Retinal pigment epithelial cell (primary cell): ENCODE measurements at regions not wholly inside any gene's neighbourhood (a gene's known extent, or its start where the extent isn't known, plus 50 kb on each side); places are given as distances from the start of the nearest gene placed in this dataset.

Experiments used
- DNase-seq: peaks from one replicate; pipeline ENCODE4 v3.0.0-alpha.2; 2010; ENCODE audit warnings: low read depth
- H3K4me3 ChIP-seq: 2 replicates; pipeline ENCODE4 v1.5.1; 2011; ENCODE audit warnings: mild to moderate bottlenecking, low read length, control low read depth, moderate library complexity
- TF ChIP-seq, protein P1 (sequence below): conservative IDR thresholded peaks from 2 replicates; pipeline ENCODE4 v1.5.1; 2011; ENCODE audit warnings: low read depth, low read length, control low read depth, inconsistent platforms

DNA sequence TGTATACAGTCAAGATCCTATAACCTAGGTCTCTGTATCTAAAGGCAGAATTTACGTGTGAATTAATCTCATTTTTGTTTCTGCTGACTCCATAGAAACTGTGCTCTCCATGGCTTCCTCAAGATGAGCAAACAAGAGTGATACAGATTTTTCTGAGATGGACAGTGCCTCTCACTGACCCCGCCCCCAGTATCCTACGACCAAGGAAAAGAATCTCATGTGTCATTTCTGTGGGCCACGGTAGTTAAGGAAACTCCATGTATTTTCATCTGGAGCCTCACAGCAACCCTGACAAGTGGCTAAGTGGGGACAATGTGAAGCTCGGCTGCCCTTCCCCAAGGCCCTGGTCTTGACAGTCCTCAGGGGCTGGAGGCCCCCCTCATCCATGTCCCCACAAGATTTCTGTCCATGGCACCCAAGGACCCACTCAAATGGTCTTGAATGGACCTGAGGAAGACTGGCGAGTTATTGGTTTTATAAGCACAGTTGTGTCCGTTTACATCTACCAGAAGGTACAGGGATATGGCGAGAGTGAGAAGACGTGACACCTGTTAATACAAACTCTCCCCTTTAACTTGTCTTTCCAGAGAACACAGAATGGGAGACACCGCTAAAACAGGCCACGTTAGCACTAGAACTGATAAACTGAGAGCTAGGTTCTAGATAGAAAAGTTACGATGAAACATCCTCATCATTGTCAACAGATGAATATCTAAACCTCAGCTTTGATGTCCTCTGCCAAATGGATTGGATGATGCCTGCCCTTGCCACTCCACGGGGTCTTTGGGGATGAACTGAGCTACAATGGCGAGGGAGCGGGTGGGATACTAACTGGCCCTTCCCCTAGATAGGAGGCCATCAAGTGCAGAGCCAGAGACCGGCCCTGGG lies 108.4 kb upstream of the EGLN3 start:
- no peak for DNase-seq
- TF ChIP-seq, protein P1, sequence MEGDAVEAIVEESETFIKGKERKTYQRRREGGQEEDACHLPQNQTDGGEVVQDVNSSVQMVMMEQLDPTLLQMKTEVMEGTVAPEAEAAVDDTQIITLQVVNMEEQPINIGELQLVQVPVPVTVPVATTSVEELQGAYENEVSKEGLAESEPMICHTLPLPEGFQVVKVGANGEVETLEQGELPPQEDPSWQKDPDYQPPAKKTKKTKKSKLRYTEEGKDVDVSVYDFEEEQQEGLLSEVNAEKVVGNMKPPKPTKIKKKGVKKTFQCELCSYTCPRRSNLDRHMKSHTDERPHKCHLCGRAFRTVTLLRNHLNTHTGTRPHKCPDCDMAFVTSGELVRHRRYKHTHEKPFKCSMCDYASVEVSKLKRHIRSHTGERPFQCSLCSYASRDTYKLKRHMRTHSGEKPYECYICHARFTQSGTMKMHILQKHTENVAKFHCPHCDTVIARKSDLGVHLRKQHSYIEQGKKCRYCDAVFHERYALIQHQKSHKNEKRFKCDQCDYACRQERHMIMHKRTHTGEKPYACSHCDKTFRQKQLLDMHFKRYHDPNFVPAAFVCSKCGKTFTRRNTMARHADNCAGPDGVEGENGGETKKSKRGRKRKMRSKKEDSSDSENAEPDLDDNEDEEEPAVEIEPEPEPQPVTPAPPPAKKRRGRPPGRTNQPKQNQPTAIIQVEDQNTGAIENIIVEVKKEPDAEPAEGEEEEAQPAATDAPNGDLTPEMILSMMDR = no peak
- H3K4me3 ChIP-seq = peak overlapping the region; percentile 56

DNA sequence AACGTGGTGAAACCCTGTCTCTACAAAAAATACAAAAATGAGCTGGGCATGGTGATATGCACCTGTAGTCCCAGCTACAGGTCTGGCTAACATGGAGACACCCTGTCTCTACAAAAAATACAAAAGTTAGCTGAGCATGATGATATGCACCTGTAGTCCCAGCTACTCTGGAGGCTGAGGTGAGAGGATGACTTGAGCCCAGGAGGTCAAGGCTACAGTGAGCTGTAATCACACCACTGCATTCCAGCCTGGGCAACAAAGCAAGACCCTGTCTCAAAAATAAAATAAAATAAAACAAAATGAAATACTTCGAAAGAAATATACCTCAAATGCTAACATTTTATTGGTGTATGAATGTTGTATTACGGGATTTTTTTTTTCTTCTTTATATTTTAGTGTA lies 107.6 kb upstream of the EGLN3 start:
- DNase-seq = no peak
- no peak overlapping the region for H3K4me3 ChIP-seq
- TF ChIP-seq, protein P1 = no peak

DNA sequence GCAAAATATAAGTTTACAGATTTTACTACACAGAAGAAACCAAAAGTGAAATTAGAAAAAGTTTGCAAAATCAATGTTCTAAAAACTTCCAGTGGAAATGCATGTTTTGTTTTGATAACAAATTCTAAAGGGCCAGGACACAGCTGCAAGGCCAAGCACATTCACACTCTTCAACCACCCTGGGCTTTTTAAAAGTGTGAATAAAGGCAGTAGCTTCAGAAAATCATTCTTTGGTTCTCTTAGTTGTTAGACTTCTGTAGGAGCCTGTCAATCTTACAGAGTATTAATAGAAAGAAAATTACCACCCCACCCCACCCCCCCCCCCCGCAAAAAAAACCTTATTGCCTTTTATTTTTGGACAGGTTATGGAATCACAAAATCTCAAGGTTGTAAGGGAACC lies 105.2 kb upstream of the EGLN3 start:
- TF ChIP-seq, protein P1 = no peak

DNA sequence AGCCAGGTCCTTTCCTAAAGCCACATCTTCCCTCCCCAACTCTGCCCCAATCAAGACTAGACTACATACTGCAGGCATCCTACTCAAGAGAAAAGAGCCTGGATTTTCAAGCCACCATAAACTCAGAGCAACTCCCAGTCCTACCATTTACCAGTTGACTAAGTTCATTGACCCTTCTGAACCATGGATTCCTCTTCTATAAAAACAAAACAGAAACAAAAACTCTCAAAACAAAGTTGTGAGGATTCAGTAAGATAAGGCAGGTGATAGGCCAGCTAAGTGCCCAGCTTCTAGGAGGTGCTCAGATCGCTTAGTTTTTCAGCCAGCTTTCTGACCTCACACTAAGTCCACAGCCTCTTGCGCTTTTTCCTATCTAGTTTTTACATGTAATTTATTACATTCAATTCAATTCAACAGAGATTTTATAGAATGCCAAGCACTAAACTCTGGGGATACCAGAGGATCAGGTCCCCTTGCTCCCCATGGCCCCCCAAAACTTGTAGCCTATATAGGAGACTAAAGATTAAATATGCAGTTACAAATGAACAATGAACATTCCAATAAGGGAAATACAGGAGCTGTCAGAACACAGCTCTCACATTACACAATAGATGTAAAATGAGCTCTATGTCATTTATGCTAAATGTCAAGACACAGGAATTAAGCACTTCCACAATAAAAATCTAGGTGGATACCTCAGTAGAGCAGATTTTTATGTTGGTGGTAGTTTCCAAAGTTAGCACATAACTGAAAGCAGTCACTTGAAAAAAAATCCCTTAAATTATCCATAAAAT lies 104.5 kb upstream of the EGLN3 start:
- H3K4me3 ChIP-seq = no peak overlapping the region
- TF ChIP-seq, protein P1 = no peak
- DNase-seq = no peak

More for the DNA sequence above, 105.2 kb upstream of the EGLN3 start:
- no peak for DNase-seq
- H3K4me3 ChIP-seq = no peak overlapping the region

DNA sequence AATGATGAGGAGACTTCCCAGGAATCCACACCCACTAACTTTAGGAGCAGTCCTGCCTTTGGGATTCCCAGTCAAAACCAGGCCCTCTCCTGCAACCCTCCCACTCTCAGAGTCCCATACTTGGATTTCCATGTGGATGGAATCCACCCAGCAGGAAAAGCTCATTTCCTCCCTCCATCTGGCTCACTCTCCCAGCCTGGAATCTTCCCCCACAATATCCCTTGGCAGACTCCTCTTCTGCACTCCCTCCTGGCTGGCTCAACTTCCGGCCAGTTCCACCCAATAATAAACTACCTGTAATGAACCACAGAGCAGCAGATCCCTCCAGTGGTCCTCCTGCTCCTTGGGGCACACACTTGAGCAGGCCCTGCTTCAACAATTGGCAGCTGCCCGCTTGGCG lies 102.8 kb upstream of the EGLN3 start:
- TF ChIP-seq, protein P1 = no peak

DNA sequence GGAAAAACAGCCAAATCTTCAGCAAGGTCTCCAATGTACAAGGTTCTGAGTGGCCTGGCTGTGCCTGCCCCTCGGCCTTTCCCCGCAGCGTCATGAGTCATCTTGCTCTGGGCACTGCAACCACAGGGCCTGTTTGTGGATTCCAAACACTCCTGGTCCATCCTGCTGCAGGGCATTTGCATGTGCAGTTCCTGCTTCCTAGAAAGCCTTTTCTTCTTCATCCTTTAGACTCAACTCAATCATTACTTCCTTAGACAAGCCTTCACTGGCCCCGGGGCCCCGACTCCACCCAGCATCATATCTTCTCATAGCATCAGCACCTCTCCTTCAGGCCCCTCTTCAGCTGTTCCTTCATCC lies 101.8 kb upstream of the EGLN3 start:
- DNase-seq = no peak
- TF ChIP-seq, protein P1 = no peak

More for the DNA sequence above, 102.8 kb upstream of the EGLN3 start:
- DNase-seq = no peak
- no peak overlapping the region for H3K4me3 ChIP-seq

More for the DNA sequence above, 101.8 kb upstream of the EGLN3 start:
- H3K4me3 ChIP-seq = no peak overlapping the region
